ENCODE measurements at regions not wholly inside any gene's neighbourhood (a gene's known extent, or its start where the extent isn't known, plus 50 kb on each side); places are given as distances from the start of the nearest gene placed in this dataset.
A peak's percentile ranks its signal among the peaks of the same experiment; 100 is the strongest.
"Not testable (repeated sequence)": the region's sequence is repeated elsewhere in the genome, so short reads cannot be mapped to it uniquely, and the experiment has no call there.

- no peak for FAIRE-seq
Observed at GRCh38 chr1:222865718-222866117, 50.9 kb downstream of the DISP1 start.

GRCh38 chr1:222867316-222867715 is 52.5 kb downstream of the DISP1 start:
- no peak for FAIRE-seq

GRCh38 chr1:222876182-222876581 is 61.3 kb downstream of the DISP1 start:
- no peak for FAIRE-seq

- FAIRE-seq, result no peak
Observed at GRCh38 chr1:222877854-222878253, 63.0 kb downstream of the DISP1 start.

GRCh38 chr1:222880587-222880986 is 65.7 kb downstream of the DISP1 start:
- no peak for FAIRE-seq

GRCh38 chr1:222886194-222886854 is 71.5 kb downstream of the DISP1 start:
- no peak for FAIRE-seq

GRCh38 chr1:222886878-222887351 is 72.1 kb downstream of the DISP1 start:
- FAIRE-seq, result no peak

GRCh38 chr1:222889440-222889839 is 74.6 kb downstream of the DISP1 start:
- FAIRE-seq, result no peak

- FAIRE-seq, result no peak
Observed at GRCh38 chr1:222890716-222891115, 75.9 kb downstream of the DISP1 start.

GRCh38 chr1:222891578-222891977 is 76.7 kb downstream of the DISP1 start:
- no peak for FAIRE-seq

GRCh38 chr1:222892137-222892769 is 77.4 kb downstream of the DISP1 start:
- FAIRE-seq, result no peak

GRCh38 chr1:222893255-222893654 is 78.4 kb downstream of the DISP1 start:
- no peak for FAIRE-seq

GRCh38 chr1:222894331-222894730 is 79.5 kb downstream of the DISP1 start:
- FAIRE-seq, result no peak

GRCh38 chr1:222896630-222897526 is 82.0 kb downstream of the DISP1 start:
- no peak for FAIRE-seq

GRCh38 chr1:222897527-222898190 is 82.8 kb downstream of the DISP1 start:
- peak; percentile 79 for FAIRE-seq

GRCh38 chr1:222898191-222898527 is 83.3 kb downstream of the DISP1 start:
- FAIRE-seq, result no peak

GRCh38 chr1:222899471-222899870 is 84.6 kb downstream of the DISP1 start:
- no peak for FAIRE-seq

GRCh38 chr1:222904451-222904850 is 89.6 kb downstream of the DISP1 start:
- peak; percentile 55 for FAIRE-seq

- no peak for FAIRE-seq
Observed at GRCh38 chr1:222905151-222905550, 90.3 kb downstream of the DISP1 start.

GRCh38 chr1:222906271-222906739 is 91.5 kb downstream of the DISP1 start:
- not testable (repeated sequence) for FAIRE-seq

GRCh38 chr1:222909586-222909985 is 94.7 kb downstream of the DISP1 start:
- no peak for FAIRE-seq

GRCh38 chr1:222910699-222911098 is 95.9 kb downstream of the DISP1 start:
- no peak for FAIRE-seq

- no peak for FAIRE-seq
Observed at GRCh38 chr1:222911866-222912265, 97.0 kb downstream of the DISP1 start.

Data from endometrium (tissue), 2 donors.